Activated CD8-positive, alpha-beta T cell treated with anti-CD3 and anti-CD28 coated beads for 36 hours (primary cell): ENCODE measurements at regions not wholly inside any gene's neighbourhood (a gene's known extent, or its start where the extent isn't known, plus 50 kb on each side); places are given as distances from the start of the nearest gene placed in this dataset.
A peak's percentile ranks its signal among the peaks of the same experiment; 100 is the strongest.

ENCODE experiments used
- ATAC-seq: fragments of 200-7000 bp; cut with Tn5 transposase; one replicate; pipeline ENCODE4 v1.10.0; 2021; ENCODE audit warnings: mild to moderate bottlenecking, moderate library complexity
- CTCF ChIA-PET: fragments of 350-600 bp; sonication (Branson Sonifier 250); formaldehyde crosslinking; loops from one replicate; lab custom pipeline; 2021; ENCODE audit warnings: antibody characterized with exemption; lab: Charles Lee
- POLR2A ChIA-PET: fragments of 350-600 bp; sonication (Branson Sonifier 250); formaldehyde crosslinking; loops from one replicate; lab custom pipeline; 2021; ENCODE audit warnings: antibody characterized with exemption; lab: Charles Lee
- DNase-seq: peaks from one replicate; pipeline ENCODE4 v3.0.0-alpha.2; 2020
- H3K27ac Mint-ChIP-seq: one replicate; pipeline ENCODE4 v1.8.0; 2021; ENCODE audit warnings: mild to moderate bottlenecking, mixed read lengths
- H3K27me3 Mint-ChIP-seq: one replicate; pipeline ENCODE4 v1.8.0; 2021; ENCODE audit warnings: mixed read lengths
- H3K36me3 Mint-ChIP-seq: one replicate; pipeline ENCODE4 v1.8.0; 2021; ENCODE audit warnings: low read depth, mixed read lengths
- H3K4me1 Mint-ChIP-seq: one replicate; pipeline ENCODE4 v1.8.0; 2021; ENCODE audit warnings: low read depth, mixed read lengths
- H3K4me3 Mint-ChIP-seq: one replicate; pipeline ENCODE4 v1.8.0; 2021; ENCODE audit warnings: mild to moderate bottlenecking, moderate library complexity, mixed read lengths
- H3K9me3 Mint-ChIP-seq: one replicate; pipeline ENCODE4 v1.8.0; 2021; ENCODE audit warnings: mixed read lengths
- intact Hi-C: fragments of 100-400 bp; cut with micrococcal nuclease; formaldehyde crosslinking; loops from one replicate; pipeline ENCODE4 v1.10.0; 2022
- TF ChIP-seq, protein P1 (sequence below): fragments of 200-600 bp; IDR thresholded peaks from one replicate; pipeline ENCODE4 v1.8.0; 2022; ENCODE audit warnings: antibody characterized with exemption, mild to moderate bottlenecking

DNA sequence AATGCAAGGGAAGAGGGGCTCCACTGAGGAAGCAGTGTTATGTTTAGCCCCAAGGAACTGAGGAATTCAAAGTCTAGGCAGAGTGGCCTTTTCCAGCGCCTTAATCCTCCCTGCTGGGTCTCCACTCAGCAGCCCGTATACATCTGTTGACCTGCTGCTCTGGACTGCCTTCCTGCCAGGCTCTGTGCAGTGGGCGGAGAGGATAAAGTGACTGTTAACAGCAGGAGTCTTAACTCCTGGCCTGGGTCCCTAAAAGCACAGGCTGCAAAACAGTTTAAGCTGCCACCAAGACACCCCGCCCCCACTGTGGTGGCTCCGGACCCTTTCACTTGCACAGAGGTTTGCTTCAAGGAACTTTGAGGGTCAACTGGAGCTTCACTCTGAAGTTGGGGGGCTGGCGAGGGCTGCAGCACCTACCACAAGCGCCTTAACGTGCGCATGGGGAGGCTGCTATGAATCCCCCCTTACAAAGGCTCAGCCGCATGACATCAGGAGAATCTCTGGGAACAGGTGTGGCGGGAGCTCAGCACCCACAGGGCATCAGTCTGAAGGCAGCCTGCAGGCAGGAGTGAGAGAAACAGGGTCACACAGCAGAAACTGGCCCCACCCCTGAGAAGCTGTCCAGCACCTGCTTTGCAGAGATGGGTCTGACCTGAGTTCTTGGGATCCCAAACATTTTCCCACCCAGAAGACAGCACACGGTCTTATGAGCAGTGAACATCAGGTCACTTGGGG is 358.2 kb upstream of the GATB start:
- Mint-ChIP-seq H3K36me3 (no peaks in the 10 kb centered on the region), H3K4me1 (peaks cover 40% of the 10 kb centered on the region), H3K4me3 (no peak overlapping the region), H3K9me3 (peaks cover 8% of the 10 kb centered on the region), H3K27me3 (no peaks in the 10 kb centered on the region), H3K27ac (no peak overlapping the region)
- ChIA-PET CTCF (no interaction called here), POLR2A (no interaction called here)
- intact Hi-C loops, result no loop called here
- TF ChIP-seq, protein P1, sequence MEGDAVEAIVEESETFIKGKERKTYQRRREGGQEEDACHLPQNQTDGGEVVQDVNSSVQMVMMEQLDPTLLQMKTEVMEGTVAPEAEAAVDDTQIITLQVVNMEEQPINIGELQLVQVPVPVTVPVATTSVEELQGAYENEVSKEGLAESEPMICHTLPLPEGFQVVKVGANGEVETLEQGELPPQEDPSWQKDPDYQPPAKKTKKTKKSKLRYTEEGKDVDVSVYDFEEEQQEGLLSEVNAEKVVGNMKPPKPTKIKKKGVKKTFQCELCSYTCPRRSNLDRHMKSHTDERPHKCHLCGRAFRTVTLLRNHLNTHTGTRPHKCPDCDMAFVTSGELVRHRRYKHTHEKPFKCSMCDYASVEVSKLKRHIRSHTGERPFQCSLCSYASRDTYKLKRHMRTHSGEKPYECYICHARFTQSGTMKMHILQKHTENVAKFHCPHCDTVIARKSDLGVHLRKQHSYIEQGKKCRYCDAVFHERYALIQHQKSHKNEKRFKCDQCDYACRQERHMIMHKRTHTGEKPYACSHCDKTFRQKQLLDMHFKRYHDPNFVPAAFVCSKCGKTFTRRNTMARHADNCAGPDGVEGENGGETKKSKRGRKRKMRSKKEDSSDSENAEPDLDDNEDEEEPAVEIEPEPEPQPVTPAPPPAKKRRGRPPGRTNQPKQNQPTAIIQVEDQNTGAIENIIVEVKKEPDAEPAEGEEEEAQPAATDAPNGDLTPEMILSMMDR, result no peak
- DNase-seq (no peak), ATAC-seq (no peak)

DNA sequence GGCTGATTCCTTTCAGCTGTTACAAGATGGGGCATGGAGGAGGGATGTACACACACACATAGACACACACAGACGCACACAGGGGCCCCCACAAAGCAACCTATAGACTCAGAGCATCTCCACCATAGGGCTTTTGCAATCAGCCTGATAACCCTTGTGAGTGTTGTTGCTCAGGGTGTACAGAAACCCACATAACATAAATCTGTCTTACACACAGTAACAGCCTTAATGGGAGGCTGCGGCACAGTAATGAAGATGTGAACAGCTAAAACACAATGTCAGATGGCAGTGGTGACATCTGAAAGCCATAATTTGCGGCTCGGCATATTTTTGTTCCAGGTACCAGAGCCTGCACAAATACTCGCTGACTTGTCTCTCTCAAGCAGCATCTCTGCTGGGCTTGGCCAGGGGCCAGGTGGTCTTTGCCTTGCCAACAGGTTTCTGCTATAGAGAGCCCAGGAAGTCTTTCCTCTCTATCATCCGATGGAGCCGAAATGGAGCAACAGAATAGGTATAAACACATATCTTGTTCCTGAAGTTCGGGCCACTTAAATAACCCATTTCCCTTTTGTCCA is 357.2 kb upstream of the GATB start:
- Mint-ChIP-seq H3K4me1 (peaks cover 44% of the 10 kb centered on the region), H3K27me3 (no peaks in the 10 kb centered on the region), H3K27ac (no peak overlapping the region), H3K4me3 (no peak overlapping the region), H3K9me3 (peaks cover 3% of the 10 kb centered on the region), H3K36me3 (no peaks in the 10 kb centered on the region)
- ATAC-seq, result no peak
- intact Hi-C loops, result no loop called here
- TF ChIP-seq, protein P1, result no peak
- ChIA-PET POLR2A (no interaction called here), CTCF (no interaction called here)
- no peak for DNase-seq

DNA sequence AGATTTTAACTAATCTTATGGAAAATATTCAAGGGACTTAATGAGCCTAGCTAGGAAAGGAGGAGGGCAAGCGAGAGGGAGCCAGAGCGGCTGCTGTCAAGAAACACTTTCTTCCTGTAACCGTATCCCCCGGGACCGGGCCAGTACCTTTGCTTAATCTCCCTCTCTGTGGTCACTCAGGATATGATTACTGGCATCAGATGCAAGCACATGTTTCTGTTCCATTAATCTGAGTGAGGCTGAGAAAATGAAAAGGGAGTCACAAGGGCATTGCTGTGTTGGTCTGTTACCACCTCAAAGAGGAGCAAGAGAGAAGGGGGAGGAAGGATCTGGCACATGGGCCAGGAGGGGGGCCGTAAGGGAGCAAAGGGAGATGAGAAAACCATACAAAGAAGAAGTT is 356.7 kb upstream of the GATB start:
- Mint-ChIP-seq H3K4me3 (no peak overlapping the region), H3K27me3 (no peaks in the 10 kb centered on the region), H3K9me3 (peaks cover 1% of the 10 kb centered on the region), H3K4me1 (peaks cover 49% of the 10 kb centered on the region), H3K27ac (peak overlapping the region; percentile 71), H3K36me3 (no peaks in the 10 kb centered on the region)
- CTCF ChIA-PET, result no interaction called here
- intact Hi-C loops, result no loop called here
- DNase-seq, result no peak
- TF ChIP-seq, protein P1, result no peak
- POLR2A ChIA-PET, result no interaction called here
- no peak for ATAC-seq

DNA sequence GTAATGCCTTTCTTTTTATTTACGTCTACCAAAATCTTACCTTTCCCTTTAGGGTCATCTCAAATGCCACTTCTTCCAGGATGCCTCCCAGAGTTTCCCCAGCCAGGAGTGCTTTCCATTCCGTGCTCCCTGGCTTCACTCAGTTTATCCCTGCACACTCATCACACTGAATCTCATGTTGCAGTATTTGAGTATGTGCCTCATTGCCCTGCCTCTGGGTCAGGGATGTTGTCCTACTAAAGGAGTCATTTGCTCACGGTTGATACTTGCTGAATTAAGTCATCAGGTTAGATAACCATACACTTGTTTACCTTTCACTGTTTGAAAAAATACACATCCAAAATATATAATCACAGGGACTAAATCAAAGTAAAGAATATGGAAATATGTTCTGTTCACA is 356.2 kb upstream of the GATB start:
- no peaks in the 10 kb centered on the region for H3K36me3 Mint-ChIP-seq
- ChIA-PET POLR2A (no interaction called here), CTCF (no interaction called here)
- ATAC-seq (no peak), DNase-seq (no peak)
- H3K4me1 Mint-ChIP-seq, result peaks cover 54% of the 10 kb centered on the region
- TF ChIP-seq, protein P1, result no peak
- no peaks in the 10 kb centered on the region for H3K27me3 Mint-ChIP-seq
- H3K27ac Mint-ChIP-seq, result peak overlapping the region; percentile 71
- H3K4me3 Mint-ChIP-seq, result no peak overlapping the region
- intact Hi-C loops, result no loop called here
- peaks cover 1% of the 10 kb centered on the region for H3K9me3 Mint-ChIP-seq

DNA sequence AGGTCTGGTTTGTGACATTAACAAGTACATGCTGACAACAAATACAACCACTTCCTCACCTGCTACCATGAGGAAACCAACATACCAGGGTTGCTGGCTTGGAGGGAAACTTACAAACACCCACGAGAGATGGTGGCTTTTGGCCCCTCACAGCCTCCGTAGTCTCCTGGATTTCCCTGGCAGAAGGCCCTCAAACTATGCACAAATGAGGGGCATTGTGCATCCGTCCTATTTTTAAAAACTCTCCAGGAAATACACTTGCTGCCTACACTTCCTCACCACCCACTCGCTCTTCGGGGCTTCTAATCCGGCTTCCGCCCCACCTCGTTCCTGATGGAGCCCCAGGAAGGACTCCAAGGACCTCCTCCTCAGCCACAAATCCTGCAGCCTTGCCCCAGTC is 355.0 kb upstream of the GATB start:
- TF ChIP-seq, protein P1, result no peak
- Mint-ChIP-seq H3K27me3 (no peaks in the 10 kb centered on the region), H3K9me3 (no peaks in the 10 kb centered on the region), H3K36me3 (no peaks in the 10 kb centered on the region), H3K4me3 (peak overlapping the region; percentile 33), H3K27ac (peak overlapping the region; percentile 71), H3K4me1 (peaks cover 57% of the 10 kb centered on the region)
- DNase-seq (peak; percentile 66), ATAC-seq (peak; percentile 43)
- ChIA-PET CTCF (interaction anchor here (1.1 kb wide), 1 partner anchor 10 kb away, joined by 3 read pairs; no protein-coding TSS in a partner anchor), POLR2A (interaction anchor here (1.1 to 1.4 kb wide), 3 partner anchors 12 to 142 kb away, joined by 3 to 4 read pairs (median 4); no protein-coding TSS in a partner anchor)
- intact Hi-C loops, result no loop called here
